RWPE2 (cell line): ENCODE measurements at regions not wholly inside any gene's neighbourhood (a gene's known extent, or its start where the extent isn't known, plus 50 kb on each side); places are given as distances from the start of the nearest gene placed in this dataset.

ENCODE experiments used
- ATAC-seq: fragments of 200-7000 bp; cut with Tn5 transposase; 3 replicates; pipeline ENCODE4 v1.9.1; 2021; ENCODE audit warnings: low read depth
- DNase-seq: peaks from one replicate; pipeline ENCODE4 v3.0.0-alpha.2; 2020; ENCODE audit warnings: low spot score
- H3K27ac ChIP-seq: fragments of 450-650 bp; 2 replicates; pipeline ENCODE4 v1.5.1; 2017; ENCODE audit warnings: mild to moderate bottlenecking; ENCODE audit not compliant: poor library complexity, severe bottlenecking
- H3K27me3 ChIP-seq: fragments of 250-450 bp; sonication (Bioruptor Pico); 2 replicates; pipeline ENCODE4 v1.5.1; 2021; ENCODE audit warnings: mild to moderate bottlenecking, moderate library complexity; ENCODE audit not compliant: insufficient read depth, poor library complexity, severe bottlenecking
- H3K36me3 ChIP-seq: fragments of 250-450 bp; sonication (Bioruptor Pico); 2 replicates; pipeline ENCODE4 v1.5.1; 2020; ENCODE audit warnings: low read depth, mild to moderate bottlenecking, moderate library complexity
- H3K4me1 ChIP-seq: fragments of 250-450 bp; sonication (Bioruptor Pico); 2 replicates; pipeline ENCODE4 v1.5.1; 2021; ENCODE audit warnings: mild to moderate bottlenecking, moderate library complexity; ENCODE audit not compliant: insufficient read depth, poor library complexity, severe bottlenecking
- H3K4me3 ChIP-seq: fragments of 250-450 bp; sonication (Bioruptor Pico); 2 replicates; pipeline ENCODE4 v1.5.1; 2021; ENCODE audit warnings: mild to moderate bottlenecking, moderate library complexity; ENCODE audit not compliant: severe bottlenecking
- H3K9me3 ChIP-seq: fragments of 250-450 bp; sonication (Bioruptor Pico); 2 replicates; pipeline ENCODE4 v1.5.1; 2021; ENCODE audit warnings: mild to moderate bottlenecking, moderate library complexity; ENCODE audit not compliant: severe bottlenecking
- CTCF ChIP-seq: fragments of 450-650 bp; IDR thresholded peaks from one replicate; pipeline ENCODE4 v1.5.1; 2017; ENCODE audit warnings: mild to moderate bottlenecking, moderate library complexity; ENCODE audit not compliant: poor library complexity, severe bottlenecking

GRCh38 chr4:147428583-147428982, 52.3 kb upstream of the EDNRA start:
- H3K4me3 ChIP-seq, result no peak overlapping the region
- peaks cover 8% of the 10 kb centered on the region for H3K4me1 ChIP-seq
- ATAC-seq (no peak), DNase-seq (no peak)
- peaks cover 2% of the 10 kb centered on the region for H3K9me3 ChIP-seq
- H3K27ac ChIP-seq, result no peak overlapping the region
- TF ChIP-seq CTCF, result no peak
- H3K36me3 ChIP-seq, result no peaks in the 10 kb centered on the region
- no peaks in the 10 kb centered on the region for H3K27me3 ChIP-seq

- H3K36me3 ChIP-seq, result no peaks in the 10 kb centered on the region
- no peaks in the 10 kb centered on the region for H3K27me3 ChIP-seq
- H3K4me3 ChIP-seq, result no peak overlapping the region
- peaks cover 8% of the 10 kb centered on the region for H3K4me1 ChIP-seq
- ATAC-seq (no peak), DNase-seq (no peak)
- no peak for TF ChIP-seq CTCF
- peaks cover 2% of the 10 kb centered on the region for H3K9me3 ChIP-seq
- H3K27ac ChIP-seq, result no peak overlapping the region
These were observed 50.8 kb upstream of the EDNRA start for GRCh38 chr4:147430111-147430510.
